HTR-8/SVneo (cell line): ENCODE measurements at regions not wholly inside any gene's neighbourhood (a gene's known extent, or its start where the extent isn't known, plus 50 kb on each side); places are given as distances from the start of the nearest gene placed in this dataset.
A peak's percentile ranks its signal among the peaks of the same experiment; 100 is the strongest.

ENCODE experiments used
- DNase-seq: peaks from one replicate; pipeline ENCODE4 v3.0.0; 2011; ENCODE audit warnings: low spot score, mixed read lengths; ENCODE audit not compliant: insufficient read length
- FAIRE-seq: peaks from 2 replicates; lab custom pipeline; 2011; peaks lifted over from hg19 to GRCh38; lab: Jason Lieb, UNC

GRCh38 chr5:72624641-72625236, 117.5 kb upstream of the ZNF366 start:
- DNase-seq, result peak; percentile 71
- peak; percentile 80 for FAIRE-seq

- DNase-seq, result no peak
- no peak for FAIRE-seq
Measured at GRCh38 chr5:72623936-72624335, 116.7 kb upstream of the ZNF366 start.

GRCh38 chr5:72623323-72623722, 116.1 kb upstream of the ZNF366 start:
- FAIRE-seq, result no peak
- DNase-seq, result no peak

- FAIRE-seq, result no peak
- DNase-seq, result no peak
Measured at GRCh38 chr5:72622170-72622760, 115.1 kb upstream of the ZNF366 start.

GRCh38 chr5:72621576-72621975, 114.4 kb upstream of the ZNF366 start:
- DNase-seq (no peak), FAIRE-seq (no peak)

GRCh38 chr5:72619677-72620076, 112.5 kb upstream of the ZNF366 start:
- FAIRE-seq (no peak), DNase-seq (no peak)

- DNase-seq (no peak), FAIRE-seq (no peak)
Measured at GRCh38 chr5:72619251-72619650, 112.0 kb upstream of the ZNF366 start.

GRCh38 chr5:72618708-72619107, 111.5 kb upstream of the ZNF366 start:
- FAIRE-seq (peak; percentile 16), DNase-seq (peak; percentile 49)

GRCh38 chr5:72615061-72615460, 107.9 kb upstream of the ZNF366 start:
- no peak for DNase-seq
- FAIRE-seq, result no peak

- peak; percentile 31 for FAIRE-seq
Measured at GRCh38 chr5:72613515-72613914, 106.3 kb upstream of the ZNF366 start.

GRCh38 chr5:72612810-72613209, 105.6 kb upstream of the ZNF366 start:
- DNase-seq (no peak), FAIRE-seq (peak; percentile 20)

More at GRCh38 chr5:72613515-72613914, 106.3 kb upstream of the ZNF366 start:
- no peak for DNase-seq

- DNase-seq (peak; percentile 65), FAIRE-seq (no peak)
Measured at GRCh38 chr5:72611118-72611730, 104.0 kb upstream of the ZNF366 start.

- FAIRE-seq (no peak), DNase-seq (no peak)
Measured at GRCh38 chr5:72608926-72609325, 101.7 kb upstream of the ZNF366 start.

- DNase-seq (no peak), FAIRE-seq (no peak)
Measured at GRCh38 chr5:72608297-72608696, 101.1 kb upstream of the ZNF366 start.

- DNase-seq (no peak), FAIRE-seq (no peak)
Measured at GRCh38 chr5:72607381-72607780, 100.2 kb upstream of the ZNF366 start.

GRCh38 chr5:72606525-72606924, 99.3 kb upstream of the ZNF366 start:
- FAIRE-seq (no peak), DNase-seq (no peak)

- FAIRE-seq (no peak), DNase-seq (no peak)
Measured at GRCh38 chr5:72605632-72606031, 98.4 kb upstream of the ZNF366 start.

- no peak for FAIRE-seq
Measured at GRCh38 chr5:72604798-72605154, 97.6 kb upstream of the ZNF366 start.

GRCh38 chr5:72604111-72604797, 97.0 kb upstream of the ZNF366 start:
- no peak for FAIRE-seq

More at GRCh38 chr5:72604798-72605154, 97.6 kb upstream of the ZNF366 start:
- DNase-seq, result no peak

GRCh38 chr5:72602696-72603685, 95.8 kb upstream of the ZNF366 start:
- no peak for DNase-seq
- no peak for FAIRE-seq

More at GRCh38 chr5:72604111-72604797, 97.0 kb upstream of the ZNF366 start:
- no peak for DNase-seq
